Neuron (in vitro differentiated cells): ENCODE measurements at regions not wholly inside any gene's neighbourhood (a gene's known extent, or its start where the extent isn't known, plus 50 kb on each side); places are given as distances from the start of the nearest gene placed in this dataset.

Source experiments
- H2AFZ ChIP-seq: one replicate; pipeline ENCODE4 v1.6.1; 2013; ENCODE audit warnings: low read depth, mild to moderate bottlenecking, inconsistent platforms, low read length, moderate library complexity
- H3K27me3 ChIP-seq: one replicate; pipeline ENCODE4 v1.6.1; 2013; ENCODE audit warnings: low read length; ENCODE audit not compliant: insufficient read depth
- H3K36me3 ChIP-seq: one replicate; pipeline ENCODE4 v1.6.1; 2013; ENCODE audit warnings: low read length; ENCODE audit not compliant: insufficient read depth
- H3K4me1 ChIP-seq: one replicate; pipeline ENCODE4 v1.6.1; 2013; ENCODE audit warnings: low read length; ENCODE audit not compliant: insufficient read depth
- H3K4me3 ChIP-seq: 2 replicates; pipeline ENCODE4 v1.5.1; 2013; ENCODE audit warnings: mild to moderate bottlenecking, low read length, moderate library complexity
- H3K9me3 ChIP-seq: one replicate; pipeline ENCODE4 v1.6.1; 2013; ENCODE audit warnings: low read length

DNA sequence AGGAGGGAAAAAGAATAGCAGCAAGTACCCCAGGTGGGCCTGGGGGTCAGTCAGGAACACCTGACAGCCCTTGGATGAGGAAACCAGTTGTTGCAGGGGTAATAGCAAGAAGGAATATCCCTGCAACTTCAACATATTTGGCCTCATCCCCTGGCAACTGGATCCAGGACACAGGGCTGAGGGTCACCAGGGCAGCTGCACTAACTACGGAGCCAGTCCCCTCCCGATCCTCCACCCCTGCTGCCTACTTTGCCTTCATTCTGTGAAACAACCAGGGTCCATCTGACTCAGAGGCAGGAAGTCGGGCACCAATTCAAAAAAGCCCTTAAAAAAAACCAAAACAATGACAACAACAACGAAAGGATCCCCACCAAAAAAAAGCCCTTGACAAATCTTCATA, 52.9 kb downstream of the FRMPD3 start:
- Histone ChIP-seq H3K4me3 (peak overlapping the region; percentile 25), H3K9me3 (no peaks in the 10 kb centered on the region), H2AFZ (no peak overlapping the region), H3K4me1 (peaks cover 18% of the 10 kb centered on the region), H3K27me3 (no peaks in the 10 kb centered on the region), H3K36me3 (no peaks in the 10 kb centered on the region)

GRCh38 chrX:107504006-107504405, 54.6 kb downstream of the FRMPD3 start:
- no peaks in the 10 kb centered on the region for H3K36me3 ChIP-seq
- no peak overlapping the region for H2AFZ ChIP-seq
- peaks cover 18% of the 10 kb centered on the region for H3K4me1 ChIP-seq
- H3K27me3 ChIP-seq, result no peaks in the 10 kb centered on the region
- no peaks in the 10 kb centered on the region for H3K9me3 ChIP-seq
- H3K4me3 ChIP-seq, result no peak overlapping the region

GRCh38 chrX:107505223-107505622, 55.8 kb downstream of the FRMPD3 start:
- H3K36me3 ChIP-seq, result no peaks in the 10 kb centered on the region
- H3K4me3 ChIP-seq, result no peak overlapping the region
- no peaks in the 10 kb centered on the region for H3K27me3 ChIP-seq
- no peak overlapping the region for H2AFZ ChIP-seq
- H3K4me1 ChIP-seq, result peaks cover 18% of the 10 kb centered on the region
- H3K9me3 ChIP-seq, result no peaks in the 10 kb centered on the region

DNA sequence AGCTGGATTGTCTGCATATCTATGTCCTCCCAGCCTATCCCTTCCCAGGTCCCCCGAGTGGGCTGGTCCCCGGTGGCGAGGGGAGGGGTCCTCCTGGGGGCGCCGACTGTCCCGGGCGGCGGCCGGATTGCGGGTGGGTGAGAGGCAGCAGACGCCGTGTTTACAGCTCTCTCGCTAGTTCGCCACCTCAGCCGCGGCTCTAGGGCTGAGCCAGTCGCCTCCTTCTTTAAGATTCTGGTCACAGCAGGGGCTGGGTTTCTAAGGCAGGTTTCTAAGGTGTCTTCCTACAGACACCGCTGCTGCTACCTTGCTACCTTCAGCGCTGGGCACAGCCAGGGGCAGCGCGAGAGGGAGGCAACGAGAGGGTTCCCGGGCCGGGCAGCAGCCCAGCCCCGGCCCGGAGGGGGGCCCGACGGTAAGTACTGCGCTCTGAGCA, 57.2 kb downstream of the FRMPD3 start:
- Histone ChIP-seq H3K4me3 (no peak overlapping the region), H3K4me1 (peaks cover 17% of the 10 kb centered on the region), H3K36me3 (no peaks in the 10 kb centered on the region), H2AFZ (no peak overlapping the region), H3K27me3 (no peaks in the 10 kb centered on the region), H3K9me3 (no peaks in the 10 kb centered on the region)

- Histone ChIP-seq H3K4me1 (peaks cover 11% of the 10 kb centered on the region), H3K27me3 (no peaks in the 10 kb centered on the region), H3K4me3 (no peak overlapping the region), H2AFZ (no peak overlapping the region), H3K9me3 (no peaks in the 10 kb centered on the region), H3K36me3 (no peaks in the 10 kb centered on the region)
Observed at GRCh38 chrX:107507093-107507743, 57.8 kb downstream of the FRMPD3 start.

DNA sequence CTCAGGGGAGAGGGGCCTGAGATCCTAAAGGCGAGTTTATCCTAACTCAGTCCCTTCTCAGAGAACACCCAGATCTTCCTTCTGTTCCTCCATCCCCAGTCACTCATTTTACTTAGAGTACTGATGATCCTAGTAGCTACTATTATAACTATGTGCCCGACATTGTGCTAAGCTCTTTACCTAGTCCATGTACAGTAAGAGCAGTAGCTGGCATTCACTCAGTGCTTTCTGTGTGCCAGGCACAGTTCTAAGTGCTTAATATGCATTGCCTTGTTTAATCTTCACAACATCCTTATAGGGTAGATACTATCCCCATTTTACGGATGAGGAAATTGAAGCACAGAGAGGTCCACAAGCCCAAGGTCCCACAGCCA, 58.3 kb downstream of the FRMPD3 start:
- peaks cover 6% of the 10 kb centered on the region for H3K4me1 ChIP-seq
- no peaks in the 10 kb centered on the region for H3K36me3 ChIP-seq
- no peaks in the 10 kb centered on the region for H3K9me3 ChIP-seq
- H3K4me3 ChIP-seq, result no peak overlapping the region
- no peak overlapping the region for H2AFZ ChIP-seq
- no peaks in the 10 kb centered on the region for H3K27me3 ChIP-seq

DNA sequence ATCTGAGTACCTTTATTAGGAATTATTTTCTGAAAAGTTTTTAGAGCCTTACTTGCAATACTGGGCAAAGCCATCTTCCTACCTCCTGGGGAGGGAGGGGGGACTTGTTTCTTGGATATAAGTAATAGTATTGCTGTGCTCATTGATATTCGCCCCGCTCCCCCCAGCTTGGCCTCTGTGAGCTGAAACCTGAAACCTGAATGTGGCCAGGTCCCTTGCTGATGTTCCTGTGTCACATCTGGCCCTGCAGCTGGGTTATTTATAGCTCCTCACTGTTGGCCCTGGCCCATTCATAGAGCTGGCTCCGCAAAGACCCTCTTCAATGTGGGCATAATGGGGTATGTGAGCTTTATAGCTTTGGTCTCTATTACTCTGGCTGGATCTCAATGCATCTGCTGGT, 59.5 kb downstream of the FRMPD3 start:
- Histone ChIP-seq H3K36me3 (no peaks in the 10 kb centered on the region), H3K27me3 (no peaks in the 10 kb centered on the region), H3K9me3 (no peaks in the 10 kb centered on the region), H3K4me1 (no peaks in the 10 kb centered on the region), H3K4me3 (no peak overlapping the region), H2AFZ (no peak overlapping the region)

DNA sequence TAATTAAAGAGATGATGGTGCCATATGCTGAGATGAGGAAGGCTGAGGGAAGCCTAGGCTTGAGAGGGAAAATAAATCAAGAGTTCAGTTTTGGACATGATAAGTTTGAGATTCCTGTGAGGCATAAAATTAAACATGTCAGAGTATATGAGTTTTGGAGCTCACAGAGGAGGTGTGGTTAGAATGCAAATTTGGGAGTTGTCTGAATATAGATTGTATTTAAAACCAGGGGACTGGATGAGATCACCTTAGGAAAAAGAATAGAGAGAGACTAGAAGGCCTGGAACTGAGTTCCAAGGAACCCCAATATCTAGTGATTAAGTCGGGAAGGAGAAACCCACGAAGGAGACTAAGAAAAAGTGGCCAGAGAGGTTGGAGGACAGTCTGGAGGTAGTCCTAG, 65.5 kb downstream of the FRMPD3 start:
- no peaks in the 10 kb centered on the region for H3K9me3 ChIP-seq
- no peak overlapping the region for H2AFZ ChIP-seq
- H3K27me3 ChIP-seq, result no peaks in the 10 kb centered on the region
- H3K4me3 ChIP-seq, result no peak overlapping the region
- no peaks in the 10 kb centered on the region for H3K36me3 ChIP-seq
- no peaks in the 10 kb centered on the region for H3K4me1 ChIP-seq

DNA sequence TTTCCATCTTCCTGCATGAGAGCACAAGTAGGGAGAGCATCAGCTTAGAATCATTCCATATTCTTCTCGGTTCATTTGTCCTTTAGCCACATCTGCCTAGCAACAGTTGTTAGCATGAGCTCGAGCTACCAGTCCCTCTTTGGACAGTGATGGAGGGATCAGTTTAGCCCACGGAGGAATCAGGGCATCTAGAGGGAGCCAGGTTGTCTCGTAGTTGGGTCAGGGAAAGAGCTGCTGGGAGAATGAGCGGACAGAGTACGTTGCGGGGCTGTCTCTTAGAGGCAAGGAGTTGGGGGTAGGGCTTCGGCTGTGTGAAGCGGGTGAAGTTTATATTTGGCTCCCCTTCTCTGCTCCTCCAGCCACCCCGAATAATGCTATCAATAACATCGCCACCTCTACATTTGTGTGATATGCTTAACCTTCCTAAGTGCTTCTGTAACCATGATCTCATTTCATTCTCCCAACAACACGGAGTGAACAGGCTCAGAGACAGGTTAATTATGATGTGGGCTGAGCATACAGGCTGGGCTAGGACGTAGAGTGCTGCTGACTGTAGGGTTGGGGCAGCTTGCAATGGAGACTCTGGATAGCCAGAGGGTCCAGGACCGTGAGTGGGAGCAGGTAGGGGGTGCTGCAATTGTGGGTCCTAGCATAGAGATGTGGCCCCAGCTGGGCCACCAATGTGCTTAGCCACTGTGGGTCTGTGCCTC, 72.6 kb downstream of the FRMPD3 start:
- Histone ChIP-seq H3K4me1 (peaks cover 5% of the 10 kb centered on the region), H3K27me3 (no peaks in the 10 kb centered on the region), H3K36me3 (no peaks in the 10 kb centered on the region), H3K9me3 (no peaks in the 10 kb centered on the region), H3K4me3 (no peak overlapping the region), H2AFZ (no peak overlapping the region)

- H3K27me3 ChIP-seq, result no peaks in the 10 kb centered on the region
- no peak overlapping the region for H3K4me3 ChIP-seq
- no peak overlapping the region for H2AFZ ChIP-seq
- no peaks in the 10 kb centered on the region for H3K36me3 ChIP-seq
- no peaks in the 10 kb centered on the region for H3K9me3 ChIP-seq
- peaks cover 5% of the 10 kb centered on the region for H3K4me1 ChIP-seq
Observed at GRCh38 chrX:107522901-107523300, 73.4 kb downstream of the FRMPD3 start.

DNA sequence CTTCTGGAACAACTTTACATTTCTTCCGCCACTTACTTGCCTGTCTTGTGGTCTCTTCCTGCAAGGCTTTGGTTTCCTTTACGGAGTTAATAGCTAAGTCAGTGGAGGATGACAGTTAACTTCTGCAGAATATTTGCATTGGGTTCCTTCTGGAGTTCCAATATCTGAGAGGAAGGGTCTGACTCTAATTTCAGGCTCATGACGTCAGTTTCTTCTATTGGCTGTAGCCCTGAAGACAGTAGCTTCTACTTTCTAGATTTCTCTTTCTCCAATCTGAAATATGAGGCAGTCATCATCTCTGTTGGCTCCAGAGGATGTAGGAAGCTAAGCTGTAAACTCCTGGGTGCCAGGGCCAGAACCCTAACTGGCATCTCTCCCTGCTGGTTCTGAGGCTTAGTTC, 76.7 kb downstream of the FRMPD3 start:
- H3K4me3 ChIP-seq, result no peak overlapping the region
- H3K36me3 ChIP-seq, result no peaks in the 10 kb centered on the region
- no peaks in the 10 kb centered on the region for H3K27me3 ChIP-seq
- H3K9me3 ChIP-seq, result no peaks in the 10 kb centered on the region
- H3K4me1 ChIP-seq, result peaks cover 5% of the 10 kb centered on the region
- no peak overlapping the region for H2AFZ ChIP-seq

- Histone ChIP-seq H3K36me3 (no peaks in the 10 kb centered on the region), H2AFZ (no peak overlapping the region), H3K4me1 (no peaks in the 10 kb centered on the region), H3K27me3 (no peaks in the 10 kb centered on the region), H3K4me3 (no peak overlapping the region), H3K9me3 (no peaks in the 10 kb centered on the region)
Observed at GRCh38 chrX:107530141-107530540, 80.7 kb downstream of the FRMPD3 start.

DNA sequence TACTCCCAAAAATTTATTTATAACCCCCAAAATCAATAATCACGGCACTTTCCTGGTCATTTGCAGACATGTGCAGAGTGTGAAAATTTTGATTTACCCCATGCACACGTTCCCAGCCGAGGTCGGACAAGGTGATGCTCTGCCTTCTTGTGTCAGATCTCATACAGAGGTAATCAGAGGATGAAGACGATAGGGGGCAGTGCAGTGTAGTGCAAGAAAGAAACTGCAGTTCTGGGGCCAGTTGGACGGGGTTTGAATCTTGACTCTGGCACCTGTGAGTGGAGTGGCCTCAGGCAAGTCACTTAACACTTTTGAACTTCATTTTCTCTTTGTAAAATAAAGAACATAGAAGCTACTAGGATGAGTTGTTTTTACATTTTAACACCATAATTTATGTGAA, 88.4 kb downstream of the FRMPD3 start:
- Histone ChIP-seq H2AFZ (no peak overlapping the region), H3K9me3 (no peaks in the 10 kb centered on the region), H3K36me3 (no peaks in the 10 kb centered on the region), H3K4me3 (no peak overlapping the region), H3K4me1 (peaks cover 7% of the 10 kb centered on the region), H3K27me3 (no peaks in the 10 kb centered on the region)

DNA sequence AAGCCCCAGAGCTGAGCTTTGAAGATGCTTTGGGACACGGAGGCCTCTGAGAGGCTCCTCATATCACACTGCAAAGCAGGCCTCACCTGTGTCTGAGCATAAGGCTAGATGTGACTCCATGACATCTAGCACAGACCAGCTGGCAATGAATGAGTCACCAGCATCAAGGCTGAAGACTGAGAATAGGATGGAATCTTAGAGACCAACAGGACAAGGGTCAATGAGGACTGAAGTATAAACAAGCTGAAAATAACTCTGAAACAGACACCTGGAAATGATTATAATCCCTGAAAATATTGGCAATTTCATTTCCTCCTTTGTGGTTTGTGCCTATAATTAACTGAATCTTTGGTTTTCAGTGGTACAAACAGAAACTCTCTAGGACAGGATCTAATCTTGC, 87.1 kb upstream of the PRPS1 start:
- Histone ChIP-seq H3K4me1 (peaks cover 7% of the 10 kb centered on the region), H3K36me3 (no peaks in the 10 kb centered on the region), H3K9me3 (no peaks in the 10 kb centered on the region), H3K27me3 (no peaks in the 10 kb centered on the region), H3K4me3 (no peak overlapping the region), H2AFZ (no peak overlapping the region)
